ENCODE measurements at regions not wholly inside any gene's neighbourhood (a gene's known extent, or its start where the extent isn't known, plus 50 kb on each side); places are given as distances from the start of the nearest gene placed in this dataset.
"Not testable (repeated sequence)": the region's sequence is repeated elsewhere in the genome, so short reads cannot be mapped to it uniquely, and the experiment has no call there.

DNA sequence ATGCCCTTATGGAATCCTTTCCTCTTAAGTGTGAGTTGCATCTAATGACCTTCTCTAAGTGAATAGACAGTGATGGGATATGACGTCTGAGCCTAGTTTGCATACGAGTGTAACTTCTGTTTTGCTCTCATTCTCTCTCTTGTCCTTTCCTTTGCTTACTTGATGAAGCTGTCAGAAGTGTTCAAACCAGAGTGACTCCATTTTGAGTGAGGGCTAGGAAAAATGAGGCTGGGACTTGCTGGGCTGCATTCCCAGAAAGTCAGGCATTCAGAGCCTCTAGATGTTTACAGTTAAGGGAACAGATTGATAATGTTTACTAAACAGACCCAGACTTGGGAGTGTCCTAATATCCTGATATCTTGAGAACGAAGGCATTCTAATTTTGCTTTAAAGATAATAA lies 311.2 kb upstream of the SOX4 start:
- not testable (repeated sequence) for DNase-seq

DNA sequence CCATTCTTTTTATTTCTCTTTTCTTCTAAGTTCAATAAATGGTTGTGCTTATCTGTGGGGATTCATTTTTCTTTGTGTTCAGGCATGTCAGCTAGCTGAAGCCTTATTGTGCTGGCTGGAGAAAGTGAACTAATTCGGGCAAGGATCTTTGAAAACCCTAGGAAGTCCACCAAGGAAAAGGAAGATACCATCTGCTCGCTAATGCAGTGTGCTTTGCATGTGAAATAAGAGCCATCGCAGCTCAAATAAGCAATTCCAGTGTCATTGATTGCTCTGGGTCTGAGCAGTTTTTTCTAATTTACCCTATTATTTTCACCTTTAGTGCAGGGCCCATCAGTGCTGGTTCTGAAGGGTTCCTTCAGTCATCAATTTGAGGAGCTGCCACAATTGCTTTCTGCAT lies 309.4 kb upstream of the SOX4 start:
- DNase-seq, result no peak

DNA sequence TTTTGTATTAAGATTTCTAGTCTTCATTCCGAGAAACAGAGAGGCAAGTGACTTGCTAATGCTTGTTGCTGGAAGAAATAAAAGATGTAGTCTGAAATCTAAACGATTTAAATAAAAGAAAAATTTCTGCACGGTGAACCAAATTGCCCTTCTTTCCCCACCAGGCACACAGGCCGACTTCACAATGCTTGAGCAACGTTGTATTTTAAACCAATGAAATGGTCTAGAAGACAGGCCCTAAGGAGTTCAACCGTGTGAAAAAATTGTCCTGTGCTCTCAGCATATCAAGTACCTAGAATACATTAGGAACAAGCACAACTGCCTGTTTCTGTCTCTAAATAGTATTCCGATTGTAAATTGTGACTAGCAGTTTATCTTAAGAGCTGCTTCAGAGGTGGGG lies 308.8 kb upstream of the SOX4 start:
- DNase-seq, result no peak

DNA sequence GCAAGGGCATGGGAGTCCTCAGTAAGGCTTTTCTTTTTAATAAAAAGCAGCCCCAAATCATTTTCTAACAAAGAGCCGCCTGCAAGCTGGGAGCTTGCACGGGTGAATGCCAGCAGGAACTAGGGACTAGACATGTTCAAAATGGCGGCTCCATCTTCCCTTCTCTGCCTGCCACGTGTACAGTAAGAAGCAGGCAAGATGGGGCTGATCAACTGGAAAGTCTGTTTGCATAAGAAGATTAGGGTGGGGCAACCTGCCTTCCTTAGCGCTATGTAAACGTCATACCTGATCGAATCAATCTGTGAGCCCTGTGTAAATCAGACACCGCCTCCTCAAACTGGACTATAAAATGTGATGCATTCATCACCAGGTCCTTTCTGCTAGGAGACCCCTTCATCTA lies 299.4 kb upstream of the SOX4 start:
- no peak for DNase-seq

DNA sequence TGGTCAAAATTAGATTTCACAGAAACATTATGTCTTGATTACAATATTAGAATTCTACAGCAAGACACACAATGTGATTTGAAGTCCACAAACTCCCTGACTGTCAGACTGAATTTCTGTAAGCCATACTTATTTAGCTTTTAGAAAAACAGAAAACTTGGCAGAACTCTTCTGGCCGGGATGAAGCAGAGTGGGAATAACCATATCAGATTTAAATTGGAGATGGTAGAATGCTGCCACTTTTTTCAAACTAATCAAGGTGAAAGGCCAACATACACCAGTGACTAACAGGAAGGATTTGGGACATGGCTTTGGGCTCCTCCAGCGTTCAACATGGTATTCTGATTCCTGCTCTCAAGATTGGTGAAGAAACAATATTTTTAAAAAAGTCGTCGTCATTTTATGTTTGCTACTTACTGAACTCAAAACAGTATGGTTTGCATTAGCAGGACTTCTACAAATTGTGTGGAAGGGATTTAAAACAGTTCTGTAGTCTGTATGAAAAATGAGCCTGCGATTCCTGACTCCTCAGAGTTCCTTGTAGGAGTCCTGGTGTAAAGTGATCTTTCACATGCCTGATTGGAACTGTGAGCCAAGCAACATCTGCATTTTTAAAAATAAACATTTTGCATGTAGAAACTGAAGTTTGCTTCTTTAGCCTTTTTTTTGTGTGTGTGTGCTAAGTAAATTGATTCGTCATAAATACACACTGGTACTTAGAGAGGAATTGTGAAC lies 297.9 kb upstream of the SOX4 start:
- DNase-seq, result no peak

DNA sequence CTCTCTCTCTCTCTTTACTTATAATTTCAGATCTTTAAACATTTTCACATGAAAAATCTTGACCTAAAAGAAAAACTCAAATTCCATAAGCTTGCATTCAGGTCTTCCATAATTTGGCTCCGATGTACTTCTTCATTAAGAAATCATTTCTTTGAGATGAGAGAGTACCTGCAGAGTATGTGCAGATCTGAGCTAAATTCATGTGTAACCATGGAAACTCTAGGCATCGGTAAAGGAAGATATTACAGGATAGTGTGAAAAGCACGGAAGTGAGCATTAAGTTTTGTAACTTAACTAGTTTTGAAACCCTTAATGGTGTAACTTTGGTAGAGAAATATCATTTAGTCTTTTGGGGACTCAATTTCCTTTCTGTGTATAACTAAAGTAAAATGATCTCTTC lies 295.9 kb upstream of the SOX4 start:
- DNase-seq, result no peak

DNA sequence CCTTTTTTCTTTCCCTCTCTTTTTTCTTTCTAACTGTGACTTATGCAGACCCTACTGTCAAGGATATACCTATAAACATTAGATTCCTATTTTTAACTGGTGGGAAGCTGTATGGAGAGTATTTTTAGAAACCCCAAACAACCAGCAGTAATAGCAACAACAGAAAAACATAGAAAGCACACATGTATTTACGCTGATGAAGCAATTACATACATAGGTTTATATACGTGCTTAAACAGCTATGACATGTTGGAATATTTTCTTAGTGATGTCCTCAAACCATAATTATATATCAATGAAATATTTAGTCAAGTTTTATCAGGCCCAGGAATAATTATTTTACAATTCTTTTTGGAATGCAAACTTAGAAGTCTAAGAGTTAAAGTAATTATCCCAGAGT lies 294.3 kb upstream of the SOX4 start:
- DNase-seq, result no peak

DNA sequence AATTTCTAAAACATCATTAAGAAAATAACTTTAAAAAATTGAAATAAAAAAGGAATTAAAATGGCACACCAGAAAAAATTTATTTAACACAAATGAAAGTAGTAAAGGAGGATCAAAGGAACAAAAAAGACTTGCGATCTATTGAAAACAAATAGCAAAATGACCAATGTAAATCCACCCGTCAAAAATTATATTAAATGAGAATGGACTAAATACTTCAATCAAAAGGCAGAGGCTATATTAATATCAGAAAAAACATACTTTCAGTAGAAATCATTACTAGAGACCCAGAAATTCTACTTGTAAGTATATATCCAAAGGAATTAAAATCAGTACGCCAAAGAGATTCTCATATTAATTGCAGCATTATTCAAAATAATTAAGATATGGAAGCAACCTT lies 293.1 kb upstream of the SOX4 start:
- DNase-seq, result no peak

DNA sequence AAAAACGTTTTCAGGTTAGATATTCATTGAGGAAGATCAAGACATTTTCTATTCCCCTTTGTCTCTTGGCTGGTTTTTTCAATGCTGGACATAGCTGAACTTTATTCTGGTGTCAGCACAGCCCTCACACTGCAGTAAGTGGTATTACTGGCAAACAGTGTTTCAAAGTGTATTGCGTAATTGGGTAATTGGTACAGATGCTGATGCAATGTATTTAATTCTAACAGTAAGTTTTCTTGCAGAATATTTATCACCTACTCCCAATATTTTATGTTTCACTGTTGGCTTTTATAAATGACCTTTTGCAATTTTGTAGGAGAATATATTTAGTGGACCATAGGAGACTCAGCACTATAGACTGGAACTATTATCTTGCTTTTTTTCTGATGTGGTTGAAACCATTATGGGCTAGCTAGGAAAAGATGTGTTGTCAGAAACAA lies 287.6 kb upstream of the SOX4 start:
- no peak for DNase-seq

DNA sequence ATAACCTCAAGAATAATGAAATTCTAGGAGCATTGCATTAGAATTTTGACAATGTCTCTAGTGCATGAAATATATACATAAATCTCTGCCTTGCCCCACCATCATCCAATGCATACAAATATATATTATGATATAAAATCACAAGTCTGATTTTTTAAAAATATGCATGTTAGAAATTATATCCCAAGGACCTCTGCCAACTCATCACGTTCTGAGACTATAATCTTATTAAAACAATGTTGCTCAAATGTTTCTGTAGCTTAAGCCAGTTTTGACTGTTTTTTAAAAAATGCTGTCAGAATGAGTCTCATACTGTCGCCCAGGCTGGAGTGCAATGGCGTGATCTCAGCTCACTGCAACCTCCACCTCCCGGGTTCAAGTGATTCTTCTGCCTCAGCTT lies 287.0 kb upstream of the SOX4 start:
- no peak for DNase-seq

DNA sequence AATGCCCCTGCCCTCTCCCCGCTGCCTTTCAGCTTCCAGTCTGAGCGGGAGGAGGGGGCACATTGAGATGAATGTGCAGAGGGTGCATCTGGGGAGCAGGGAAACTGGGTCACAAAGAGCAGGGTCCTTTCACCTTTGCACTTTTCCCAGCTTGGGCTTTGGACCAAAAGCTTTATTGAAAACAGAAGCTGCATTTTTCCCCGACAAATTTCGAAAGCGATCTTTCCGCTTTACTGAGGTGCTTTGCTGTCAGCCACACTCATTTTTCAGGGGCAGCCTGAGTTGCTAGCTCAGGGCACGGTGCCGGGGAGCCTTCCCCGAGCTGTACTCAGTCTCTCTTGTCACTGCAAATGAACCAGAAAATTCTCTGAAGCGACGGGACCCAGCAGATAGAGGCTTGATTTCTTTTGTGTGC lies 283.7 kb upstream of the SOX4 start:
- no peak for DNase-seq

DNA sequence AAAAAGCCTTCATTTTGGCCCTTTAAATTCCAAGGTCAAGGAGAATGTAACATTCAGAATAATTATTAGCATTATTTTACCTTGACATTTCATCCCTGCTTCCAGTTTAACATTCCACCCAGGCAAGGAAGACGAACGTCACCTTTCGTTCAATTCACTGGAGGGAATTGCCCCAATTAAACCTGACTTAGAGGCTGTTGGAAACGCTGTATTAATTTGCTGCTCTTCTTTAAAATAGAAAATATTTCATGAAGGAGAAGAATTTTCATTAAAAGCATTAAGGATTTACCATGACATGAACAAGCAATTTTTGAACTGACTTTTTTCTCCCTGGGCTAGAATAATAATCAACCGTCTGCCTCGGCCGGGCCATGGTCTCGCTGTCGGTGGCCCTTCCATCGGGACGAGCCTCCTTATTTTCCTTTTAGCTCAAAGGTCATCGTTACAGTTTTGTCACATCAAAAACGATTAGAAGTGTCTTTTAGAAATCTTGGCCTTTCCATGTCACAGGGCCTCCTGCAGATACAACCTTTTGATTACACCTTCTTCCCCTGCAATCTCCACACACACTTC lies 282.9 kb upstream of the SOX4 start:
- no peak for DNase-seq

DNA sequence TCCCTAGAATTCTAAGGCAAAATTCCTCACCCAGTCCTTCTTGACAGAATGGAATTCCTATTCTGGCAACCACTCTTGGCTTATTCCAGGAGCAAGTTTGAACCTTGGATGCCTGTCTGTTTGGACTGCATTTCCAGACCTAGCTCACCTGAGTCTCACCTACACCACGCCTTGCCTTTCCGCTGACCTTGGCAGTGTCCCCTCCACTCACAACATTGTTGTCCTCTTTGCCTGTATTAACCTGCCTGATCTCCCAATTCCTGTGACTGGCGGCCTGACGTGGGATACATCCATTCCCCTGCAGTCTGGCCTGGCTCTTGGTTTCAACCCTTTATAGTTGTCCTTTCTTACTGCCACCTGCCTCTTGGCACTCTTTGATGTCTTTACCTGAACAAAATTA lies 281.4 kb upstream of the SOX4 start:
- no peak for DNase-seq

DNA sequence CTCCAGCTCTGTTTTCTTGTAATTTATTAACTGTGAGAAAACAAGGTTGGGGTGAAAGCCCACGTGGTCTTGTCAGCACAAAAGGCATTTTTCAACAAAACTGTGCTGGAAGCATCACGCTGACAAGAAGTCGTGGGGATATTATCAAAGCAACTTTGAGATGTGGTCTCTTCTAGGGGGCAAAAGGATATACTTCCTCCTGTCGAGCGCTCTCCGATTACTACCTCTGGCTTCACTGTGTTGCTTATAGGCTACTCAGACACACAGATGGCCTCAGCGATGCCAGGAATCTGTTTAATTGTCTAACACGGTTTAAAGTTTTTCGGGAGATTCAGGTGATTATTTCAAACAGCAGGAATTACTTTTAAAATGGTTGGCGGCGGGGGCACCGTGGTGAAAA lies 275.9 kb upstream of the SOX4 start:
- no peak for DNase-seq

DNA sequence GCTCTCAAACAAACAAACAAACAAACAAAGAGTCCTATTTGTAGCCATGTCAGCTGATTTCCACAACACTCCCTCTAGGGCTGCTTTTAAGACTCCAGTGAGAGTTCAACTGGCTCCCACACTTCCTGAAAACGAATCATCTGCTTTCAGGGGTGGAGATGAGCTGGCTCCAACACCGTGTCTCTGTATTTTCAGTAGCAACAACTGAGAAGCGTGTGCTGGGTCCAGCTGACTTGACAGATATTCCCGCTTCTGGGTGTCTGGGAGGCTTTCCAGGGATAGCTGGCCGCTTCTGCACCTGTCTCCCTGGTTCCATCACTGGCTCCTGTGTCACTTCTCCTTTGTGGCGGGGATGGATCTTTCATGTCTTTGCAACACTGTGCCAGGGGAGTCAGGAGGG lies 272.5 kb upstream of the SOX4 start:
- DNase-seq, result no peak

DNA sequence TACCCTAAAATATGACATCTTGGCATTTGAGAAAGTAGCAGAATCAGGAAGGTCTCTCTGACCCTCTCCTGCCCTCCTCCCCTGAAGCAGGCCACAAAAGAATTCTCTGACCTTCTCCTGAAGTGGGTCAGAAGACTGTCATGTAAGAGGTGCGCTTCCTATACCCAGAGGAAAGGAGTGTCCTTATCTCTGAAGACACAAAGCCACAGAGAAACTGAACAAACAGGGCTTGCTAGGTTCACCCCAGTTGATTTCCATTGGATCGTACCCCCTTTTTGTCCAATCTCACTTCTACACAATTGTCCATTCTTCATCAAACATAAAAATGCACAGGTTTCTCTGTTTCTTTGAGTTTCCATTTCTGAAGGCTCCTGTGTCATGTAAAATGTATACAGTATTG lies 272.0 kb upstream of the SOX4 start:
- no peak for DNase-seq

DNA sequence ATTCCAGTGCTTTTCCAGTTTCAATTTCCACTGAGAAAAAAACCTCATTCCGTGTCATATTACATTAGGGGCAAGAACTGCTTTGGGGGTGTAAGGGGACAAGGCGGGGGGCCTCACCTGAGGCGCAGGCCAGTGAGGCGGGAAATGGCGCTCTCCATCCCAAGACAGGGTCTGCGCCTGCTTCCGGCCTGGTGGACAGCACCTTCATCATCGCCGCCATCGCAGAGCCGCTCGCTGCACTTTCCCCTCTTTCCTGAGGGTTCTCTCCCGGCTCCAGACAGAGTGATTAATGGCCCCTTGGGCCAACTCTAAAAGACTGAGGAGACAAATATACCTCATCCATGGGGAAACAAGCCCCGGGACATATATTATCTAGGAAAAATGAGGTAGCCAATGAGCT lies 270.0 kb upstream of the SOX4 start:
- DNase-seq, result no peak

DNA sequence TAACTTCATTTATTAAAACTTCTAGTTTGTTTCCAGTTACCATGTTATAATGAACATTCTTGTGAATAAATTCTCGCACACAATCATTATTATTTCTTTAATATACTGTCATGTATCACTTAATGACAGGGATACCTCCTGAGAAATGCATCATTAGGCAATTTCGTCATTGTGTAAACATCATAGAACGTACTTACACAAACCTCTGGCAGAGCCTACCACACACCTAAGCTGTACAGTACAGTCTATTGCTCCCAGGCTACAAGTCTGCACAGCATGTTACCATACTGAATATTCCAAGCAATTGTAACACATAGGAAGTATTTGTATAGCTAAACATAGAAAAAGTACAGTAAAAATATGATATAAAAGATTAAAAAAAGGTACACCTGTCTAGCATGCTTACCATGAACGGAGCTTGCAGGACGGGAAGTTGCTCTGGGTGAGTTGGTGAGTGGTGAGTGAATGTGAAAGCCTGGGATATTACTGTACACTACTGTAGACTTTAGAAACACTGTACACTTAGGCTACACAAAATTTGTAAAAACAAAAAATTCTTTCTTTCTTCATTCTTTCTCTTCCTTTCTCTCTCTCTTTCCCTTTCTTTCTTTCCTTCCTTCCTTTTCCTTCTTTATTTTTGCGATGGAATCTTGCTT lies 268.2 kb upstream of the SOX4 start:
- DNase-seq, result no peak

DNA sequence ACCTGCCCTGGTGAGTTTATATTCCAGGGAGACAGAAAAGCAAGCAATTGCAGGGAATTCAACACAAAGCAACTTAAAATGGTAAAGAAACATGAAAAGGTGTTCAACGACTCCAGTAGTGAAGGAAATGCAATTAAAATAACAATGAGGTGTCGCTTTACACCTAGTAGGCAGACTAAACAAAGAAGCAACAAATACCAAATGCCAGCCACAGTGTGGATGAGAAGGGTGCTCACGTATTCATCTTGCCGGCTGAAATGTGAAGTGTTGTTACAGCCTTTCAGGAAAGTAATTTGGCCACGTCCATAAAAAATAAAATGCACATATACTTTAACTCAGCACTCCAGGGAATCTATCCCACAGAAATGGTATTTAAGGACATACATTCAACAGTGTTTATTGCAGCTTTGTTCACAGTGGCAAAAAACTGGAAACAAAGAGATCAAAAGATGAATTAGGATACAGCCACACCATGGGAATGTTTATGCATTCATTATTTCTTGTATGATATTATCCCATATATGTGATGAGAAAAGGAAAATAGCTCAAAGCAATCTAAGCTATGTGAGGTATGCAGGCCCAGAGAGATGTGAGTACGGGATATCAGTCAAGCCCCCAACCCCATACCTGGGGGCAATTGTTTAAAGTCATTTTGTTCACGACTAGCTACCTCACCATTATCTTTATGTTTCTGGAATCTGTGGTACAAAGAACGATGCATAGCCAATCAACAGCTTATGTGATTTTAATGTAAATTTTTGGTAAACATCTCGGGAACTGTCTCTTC lies 266.0 kb upstream of the SOX4 start:
- no peak for DNase-seq

DNA sequence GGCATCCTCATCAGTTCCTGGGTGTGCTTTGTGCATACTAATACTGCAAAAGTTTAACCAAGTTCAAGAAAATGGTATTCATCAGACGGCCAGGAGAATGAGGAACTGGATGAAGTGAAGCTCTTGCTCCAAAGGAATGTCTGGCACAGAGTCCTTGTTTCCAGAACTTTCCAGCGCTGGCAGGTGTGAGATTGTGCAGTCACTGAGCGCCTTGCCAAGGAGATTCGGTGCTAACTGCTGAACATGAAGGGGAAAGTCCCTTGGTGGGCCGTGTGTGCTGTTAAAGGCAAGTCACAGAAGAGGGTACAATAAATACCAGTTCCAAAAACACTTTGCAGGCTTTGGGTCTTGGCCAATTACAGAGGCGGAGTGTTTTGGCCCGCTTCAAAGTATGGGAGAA lies 262.3 kb upstream of the SOX4 start:
- no peak for DNase-seq

DNA sequence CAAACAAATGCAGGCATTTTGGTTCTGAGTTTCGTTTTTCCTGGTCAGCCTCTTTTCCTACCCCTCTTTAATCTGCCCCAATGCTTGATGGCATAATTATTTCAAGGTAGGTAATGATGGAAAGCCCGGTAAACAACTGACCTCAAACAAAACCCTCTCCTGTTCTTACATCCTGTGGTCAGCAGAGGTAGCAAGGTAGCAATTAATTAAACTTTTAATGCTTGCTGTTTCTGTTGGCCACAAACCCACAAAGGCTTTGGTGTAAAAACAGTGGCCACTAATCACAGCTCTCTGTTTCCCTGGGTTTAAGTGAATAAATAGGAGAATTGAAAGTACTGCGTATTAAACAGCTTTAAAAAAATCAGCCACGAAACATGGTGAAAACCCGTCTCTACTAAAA lies 261.5 kb upstream of the SOX4 start:
- DNase-seq, result no peak

DNA sequence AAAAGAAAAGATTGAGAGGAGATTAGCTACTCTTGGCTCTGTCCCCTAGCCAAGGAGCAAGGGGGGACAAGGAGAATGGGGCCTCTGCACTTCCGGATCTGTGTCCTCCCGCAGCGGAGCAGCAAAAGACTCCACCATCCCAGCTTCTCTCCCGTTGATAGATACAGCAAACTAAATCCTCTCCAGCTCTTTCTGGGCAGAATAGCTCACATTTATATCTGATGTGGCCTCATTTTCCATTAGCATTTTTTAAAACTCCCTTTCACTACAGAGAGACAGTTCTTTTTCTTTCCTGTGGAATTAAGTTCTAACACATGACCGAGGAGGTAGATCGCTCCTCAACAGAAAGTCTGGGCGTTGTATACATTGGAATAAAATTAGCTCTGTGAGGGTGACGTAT lies 260.9 kb upstream of the SOX4 start:
- DNase-seq, result no peak

DNA sequence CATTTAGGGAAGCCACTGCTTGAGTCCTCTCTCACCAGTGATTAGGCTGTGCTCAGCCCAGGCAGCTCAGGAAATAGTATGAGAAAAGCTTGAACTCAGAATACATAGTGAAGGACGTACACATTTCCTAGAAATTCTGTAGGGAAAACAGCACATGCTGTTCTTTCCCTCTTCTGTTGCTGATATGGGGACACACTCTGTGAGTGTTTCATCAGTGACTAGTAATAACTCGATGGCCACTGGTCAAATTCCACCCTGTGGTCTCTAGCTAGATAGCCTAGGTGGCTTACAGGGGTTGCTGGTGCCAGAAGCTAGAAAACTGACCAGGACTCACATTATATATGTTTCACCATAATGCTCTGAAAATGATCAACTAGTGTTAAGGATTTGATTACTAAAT lies 259.8 kb upstream of the SOX4 start:
- no peak for DNase-seq

DNA sequence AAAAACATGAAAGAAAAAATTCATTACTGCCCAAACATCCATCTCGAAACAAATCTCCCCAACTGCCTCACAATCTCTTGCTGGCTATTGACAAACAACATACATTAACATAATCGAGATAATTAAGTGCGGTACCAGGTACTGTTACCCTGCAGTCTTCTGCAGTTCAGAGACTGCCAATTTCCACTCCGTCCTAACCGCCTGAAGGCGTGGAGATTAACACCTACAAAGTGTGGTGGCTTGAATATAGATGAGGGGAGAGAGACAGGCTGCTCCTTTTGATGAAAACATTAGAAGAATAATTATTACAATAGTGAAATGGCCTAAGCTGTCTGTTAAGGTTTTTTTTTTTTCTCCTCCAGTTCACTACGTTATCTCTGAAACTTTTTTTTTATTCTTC lies 258.9 kb upstream of the SOX4 start:
- no peak for DNase-seq
